Suprapubic skin (tissue), 4 donors: ENCODE measurements at regions not wholly inside any gene's neighbourhood (a gene's known extent, or its start where the extent isn't known, plus 50 kb on each side); places are given as distances from the start of the nearest gene placed in this dataset.

ENCODE experiments used
- DNase-seq, 2 donors: peaks; one replicate each; pipeline ENCODE4 v3.0.0-alpha.2; 2019; ENCODE audit warnings: low spot score in 2 of 2
- H3K27ac ChIP-seq: fragments of 200-600 bp; sonication (generic); one replicate; pipeline ENCODE4 v1.5.1; 2019
- H3K27me3 ChIP-seq: fragments of 200-600 bp; sonication (generic); one replicate; pipeline ENCODE4 v1.5.1; 2019
- H3K36me3 ChIP-seq: fragments of 200-600 bp; sonication (generic); one replicate; pipeline ENCODE4 v1.5.1; 2019
- H3K4me1 ChIP-seq: fragments of 200-600 bp; sonication (generic); one replicate; pipeline ENCODE4 v1.5.1; 2019
- H3K4me3 ChIP-seq: fragments of 200-600 bp; sonication (generic); one replicate; pipeline ENCODE4 v1.5.1; 2019; ENCODE audit warnings: mild to moderate bottlenecking
- H3K9me3 ChIP-seq: fragments of 200-600 bp; sonication (generic); one replicate; pipeline ENCODE4 v1.5.1; 2019
- EP300 ChIP-seq: sonication (generic); formaldehyde crosslinking; IDR thresholded peaks from one replicate; pipeline ENCODE4 v1.6.1; 2017; ENCODE audit warnings: antibody characterized with exemption
- POLR2A ChIP-seq, 2 donors: fragments of 450-650 bp; IDR thresholded peaks; one replicate each; pipeline ENCODE4 v1.6.1; 2017; ENCODE audit warnings: antibody characterized with exemption in 2 of 2, mild to moderate bottlenecking in 2 of 2, moderate library complexity in 2 of 2
- POLR2AphosphoS5 ChIP-seq, 3 donors: sonication (generic); formaldehyde crosslinking; IDR thresholded peaks; one replicate each; pipeline ENCODE4 v1.6.1; 2017; ENCODE audit warnings: antibody characterized with exemption in 3 of 3
- WGBS: methylation state at CpG from one replicate; pipeline ENCODE4 v1.1.5; 2018; 5-methylcytosine and 5-hydroxymethylcytosine counted together
- TF ChIP-seq, protein P1 (sequence below), 2 donors: fragments of 200-600 bp in 1 of 2; fragments of 450-650 bp in 1 of 2; sonication (generic) in 1 of 2; IDR thresholded peaks; one replicate each; pipeline ENCODE4 v1.5.1; 2016 to 2019; ENCODE audit warnings: antibody characterized with exemption in 2 of 2, mild to moderate bottlenecking in 1 of 2, moderate library complexity in 1 of 2

- DNase-seq, result no peak
Measured at GRCh38 chr3:10672422-10672821, 143.6 kb upstream of the SLC6A11 start.

GRCh38 chr3:10674578-10674977, 141.4 kb upstream of the SLC6A11 start:
- no peaks in the 10 kb centered on the region for H3K36me3 ChIP-seq
- 75% methylated on average over 3 of the region's 3 CpGs for WGBS
- TF ChIP-seq, protein P1, sequence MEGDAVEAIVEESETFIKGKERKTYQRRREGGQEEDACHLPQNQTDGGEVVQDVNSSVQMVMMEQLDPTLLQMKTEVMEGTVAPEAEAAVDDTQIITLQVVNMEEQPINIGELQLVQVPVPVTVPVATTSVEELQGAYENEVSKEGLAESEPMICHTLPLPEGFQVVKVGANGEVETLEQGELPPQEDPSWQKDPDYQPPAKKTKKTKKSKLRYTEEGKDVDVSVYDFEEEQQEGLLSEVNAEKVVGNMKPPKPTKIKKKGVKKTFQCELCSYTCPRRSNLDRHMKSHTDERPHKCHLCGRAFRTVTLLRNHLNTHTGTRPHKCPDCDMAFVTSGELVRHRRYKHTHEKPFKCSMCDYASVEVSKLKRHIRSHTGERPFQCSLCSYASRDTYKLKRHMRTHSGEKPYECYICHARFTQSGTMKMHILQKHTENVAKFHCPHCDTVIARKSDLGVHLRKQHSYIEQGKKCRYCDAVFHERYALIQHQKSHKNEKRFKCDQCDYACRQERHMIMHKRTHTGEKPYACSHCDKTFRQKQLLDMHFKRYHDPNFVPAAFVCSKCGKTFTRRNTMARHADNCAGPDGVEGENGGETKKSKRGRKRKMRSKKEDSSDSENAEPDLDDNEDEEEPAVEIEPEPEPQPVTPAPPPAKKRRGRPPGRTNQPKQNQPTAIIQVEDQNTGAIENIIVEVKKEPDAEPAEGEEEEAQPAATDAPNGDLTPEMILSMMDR (IDR thresholded peaks at IDR 0.05), result no peak
- no peak for TF ChIP-seq POLR2AphosphoS5 (IDR thresholded peaks at IDR 0.05)
- no peak for TF ChIP-seq POLR2A (IDR thresholded peaks at IDR 0.05)
- no peak for TF ChIP-seq EP300
- no peak overlapping the region for H3K4me3 ChIP-seq
- no peaks in the 10 kb centered on the region for H3K9me3 ChIP-seq
- DNase-seq, result no peak
- H3K27me3 ChIP-seq, result no peaks in the 10 kb centered on the region
- no peak overlapping the region for H3K27ac ChIP-seq
- no peaks in the 10 kb centered on the region for H3K4me1 ChIP-seq

More at GRCh38 chr3:10672422-10672821, 143.6 kb upstream of the SLC6A11 start:
- no peak overlapping the region for H3K27ac ChIP-seq
- no peaks in the 10 kb centered on the region for H3K4me1 ChIP-seq
- H3K27me3 ChIP-seq, result no peaks in the 10 kb centered on the region
- TF ChIP-seq POLR2A (IDR thresholded peaks at IDR 0.05) (no peak), EP300 (no peak), POLR2AphosphoS5 (IDR thresholded peaks at IDR 0.05) (no peak)
- TF ChIP-seq, protein P1 (IDR thresholded peaks at IDR 0.05), result no peak
- H3K9me3 ChIP-seq, result no peaks in the 10 kb centered on the region
- H3K4me3 ChIP-seq, result no peak overlapping the region
- WGBS, result 50% methylated on average over 5 of the region's 5 CpGs
- H3K36me3 ChIP-seq, result no peaks in the 10 kb centered on the region

DNA sequence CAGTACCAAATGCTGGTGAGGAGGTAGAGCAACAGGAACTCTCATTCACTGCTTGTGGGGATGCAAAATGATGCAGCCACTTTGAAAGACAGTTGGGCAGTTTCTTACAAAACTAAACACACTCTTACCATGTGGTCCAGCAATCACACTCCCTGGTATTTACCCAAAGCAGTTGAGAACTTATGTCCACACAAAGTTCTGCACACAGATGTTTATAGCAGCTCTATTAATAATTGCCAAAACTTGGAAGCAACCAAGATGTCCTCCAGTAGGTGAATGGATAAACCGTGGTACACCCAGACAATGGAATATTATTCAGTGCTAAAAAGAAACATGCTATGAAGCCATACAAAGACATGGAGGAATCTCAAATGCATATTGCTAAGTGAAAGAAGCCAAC, 139.1 kb upstream of the SLC6A11 start:
- Histone ChIP-seq H3K27me3 (no peaks in the 10 kb centered on the region), H3K9me3 (peaks cover 3% of the 10 kb centered on the region), H3K27ac (no peak overlapping the region), H3K36me3 (no peaks in the 10 kb centered on the region), H3K4me3 (no peak overlapping the region), H3K4me1 (no peaks in the 10 kb centered on the region)
- 91% methylated on average over 1 of the region's 1 CpG for WGBS
- TF ChIP-seq POLR2A (IDR thresholded peaks at IDR 0.05) (no peak), EP300 (no peak), POLR2AphosphoS5 (IDR thresholded peaks at IDR 0.05) (no peak)
- TF ChIP-seq, protein P1 (IDR thresholded peaks at IDR 0.05), result no peak
- DNase-seq, result no peak

DNA sequence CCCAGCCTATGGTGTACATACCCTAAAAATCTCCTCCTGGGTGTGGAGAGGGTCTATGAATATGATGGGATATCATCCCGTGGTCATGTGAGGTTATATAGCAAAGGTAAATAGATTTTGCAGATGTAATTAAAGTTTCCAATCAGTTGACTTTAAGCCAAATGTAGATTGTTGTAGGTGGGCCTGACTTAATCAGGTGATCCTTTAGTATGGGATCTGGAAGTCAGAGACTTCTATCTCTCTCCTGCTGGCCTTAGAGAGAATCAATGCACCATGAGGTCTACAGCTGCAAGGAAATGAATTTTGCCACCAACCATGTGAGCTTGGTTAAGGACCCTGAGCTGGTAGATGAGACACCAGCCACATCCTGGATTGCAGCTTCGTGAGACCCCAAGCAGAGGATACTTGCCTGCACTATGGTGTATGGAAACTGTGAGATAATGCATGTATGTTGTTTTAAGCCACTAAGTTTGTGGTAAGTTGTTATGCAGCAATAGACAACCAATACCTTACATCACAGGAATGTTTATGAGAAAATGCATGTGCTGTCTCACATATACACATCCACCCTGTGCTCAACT, 137.1 kb upstream of the SLC6A11 start:
- no peak for DNase-seq
- Histone ChIP-seq H3K9me3 (peaks cover 3% of the 10 kb centered on the region), H3K27ac (no peak overlapping the region), H3K4me3 (no peak overlapping the region), H3K4me1 (no peaks in the 10 kb centered on the region), H3K36me3 (no peaks in the 10 kb centered on the region), H3K27me3 (no peaks in the 10 kb centered on the region)
- 100% methylated on average over 1 of the region's 2 CpGs for WGBS
- TF ChIP-seq POLR2A (IDR thresholded peaks at IDR 0.05) (no peak), EP300 (no peak), POLR2AphosphoS5 (IDR thresholded peaks at IDR 0.05) (no peak)
- TF ChIP-seq, protein P1 (IDR thresholded peaks at IDR 0.05), result no peak

GRCh38 chr3:10680796-10681195, 135.2 kb upstream of the SLC6A11 start:
- H3K27me3 ChIP-seq, result peaks cover 4% of the 10 kb centered on the region
- H3K36me3 ChIP-seq, result no peaks in the 10 kb centered on the region
- no peak overlapping the region for H3K27ac ChIP-seq
- no peaks in the 10 kb centered on the region for H3K4me1 ChIP-seq
- DNase-seq, result no peak
- TF ChIP-seq, protein P1 (IDR thresholded peaks at IDR 0.05), result no peak
- TF ChIP-seq EP300, result no peak
- TF ChIP-seq POLR2A (IDR thresholded peaks at IDR 0.05), result no peak
- TF ChIP-seq POLR2AphosphoS5 (IDR thresholded peaks at IDR 0.05), result no peak
- 83% methylated on average over 4 of the region's 7 CpGs for WGBS
- no peak overlapping the region for H3K4me3 ChIP-seq
- peaks cover 3% of the 10 kb centered on the region for H3K9me3 ChIP-seq
